ENCODE measurements at regions not wholly inside any gene's neighbourhood (a gene's known extent, or its start where the extent isn't known, plus 50 kb on each side); places are given as distances from the start of the nearest gene placed in this dataset.

DNA sequence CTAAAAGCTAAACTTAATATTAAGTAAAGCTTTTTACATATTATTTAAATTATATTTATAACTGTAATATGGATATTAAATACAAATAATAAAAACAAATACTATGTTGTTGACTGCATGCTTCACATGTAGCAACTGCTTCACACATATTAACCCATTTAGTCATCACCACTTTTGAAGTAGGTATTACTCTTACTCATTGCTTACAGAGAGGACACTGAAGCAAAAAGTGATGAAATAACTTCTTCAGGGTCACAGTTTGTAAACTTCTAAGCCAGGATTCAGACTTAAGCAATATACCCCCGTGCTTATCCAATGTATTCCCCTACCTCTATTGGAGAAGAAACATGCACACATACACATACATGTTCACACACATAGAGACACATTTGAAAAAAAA is 166.6 kb downstream of the DKK2 start:
- TF ChIP-seq EZH2 (optimal IDR thresholded peaks at IDR 0.05; ENCODE audit: low read depth, low read length), result no peak
- TF ChIP-seq, protein P1, sequence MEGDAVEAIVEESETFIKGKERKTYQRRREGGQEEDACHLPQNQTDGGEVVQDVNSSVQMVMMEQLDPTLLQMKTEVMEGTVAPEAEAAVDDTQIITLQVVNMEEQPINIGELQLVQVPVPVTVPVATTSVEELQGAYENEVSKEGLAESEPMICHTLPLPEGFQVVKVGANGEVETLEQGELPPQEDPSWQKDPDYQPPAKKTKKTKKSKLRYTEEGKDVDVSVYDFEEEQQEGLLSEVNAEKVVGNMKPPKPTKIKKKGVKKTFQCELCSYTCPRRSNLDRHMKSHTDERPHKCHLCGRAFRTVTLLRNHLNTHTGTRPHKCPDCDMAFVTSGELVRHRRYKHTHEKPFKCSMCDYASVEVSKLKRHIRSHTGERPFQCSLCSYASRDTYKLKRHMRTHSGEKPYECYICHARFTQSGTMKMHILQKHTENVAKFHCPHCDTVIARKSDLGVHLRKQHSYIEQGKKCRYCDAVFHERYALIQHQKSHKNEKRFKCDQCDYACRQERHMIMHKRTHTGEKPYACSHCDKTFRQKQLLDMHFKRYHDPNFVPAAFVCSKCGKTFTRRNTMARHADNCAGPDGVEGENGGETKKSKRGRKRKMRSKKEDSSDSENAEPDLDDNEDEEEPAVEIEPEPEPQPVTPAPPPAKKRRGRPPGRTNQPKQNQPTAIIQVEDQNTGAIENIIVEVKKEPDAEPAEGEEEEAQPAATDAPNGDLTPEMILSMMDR (IDR thresholded peaks at IDR 0.05; ENCODE audit: low read length), result no peak

All from MM.1S (cell line).